ENCODE measurements at regions not wholly inside any gene's neighbourhood (a gene's known extent, or its start where the extent isn't known, plus 50 kb on each side); places are given as distances from the start of the nearest gene placed in this dataset.

DNA sequence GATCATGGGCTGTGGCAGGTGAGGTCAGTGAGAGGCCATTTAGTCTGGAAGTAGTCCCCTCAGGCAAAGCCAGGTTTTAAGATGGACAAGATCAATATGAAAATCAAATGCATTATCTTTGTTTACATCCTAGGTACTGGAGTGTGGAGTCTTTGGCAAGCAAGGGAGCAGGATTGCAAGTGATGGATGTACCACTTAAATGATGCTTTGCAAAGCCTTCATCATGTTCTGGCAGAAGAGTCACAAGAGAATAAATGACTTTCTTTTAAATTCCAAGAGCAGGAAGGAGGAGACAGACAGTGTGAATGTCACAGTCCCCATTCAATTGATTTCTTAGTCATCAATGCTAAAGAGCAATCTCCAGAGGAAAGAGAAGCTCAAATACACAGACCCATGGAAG lies 908.3 kb downstream of the FAM181B start:
- TF ChIP-seq CTCF (IDR thresholded peaks at IDR 0.05) = no peak
- TF ChIP-seq POLR2A (IDR thresholded peaks at IDR 0.05) = no peak
